Peyer's patch (tissue), 4 donors: ENCODE measurements at regions not wholly inside any gene's neighbourhood (a gene's known extent, or its start where the extent isn't known, plus 50 kb on each side); places are given as distances from the start of the nearest gene placed in this dataset.

ENCODE experiments used
- CTCF ChIP-seq, 6 experiments: fragments of 450-650 bp in 4 of 6; fragments of 200-600 bp in 2 of 6; sonication (generic) in 1 of 6; IDR thresholded peaks; one replicate each; pipeline ENCODE4 v1.5.1; 2017 to 2019; ENCODE audit warnings: antibody characterized with exemption in 6 of 6, mild to moderate bottlenecking in 3 of 6, moderate library complexity in 1 of 6
- POLR2A ChIP-seq, 2 donors: fragments of 450-650 bp; IDR thresholded peaks; one replicate each; pipeline ENCODE4 v1.5.1; 2017; ENCODE audit warnings: antibody characterized with exemption in 2 of 2, mild to moderate bottlenecking in 2 of 2, moderate library complexity in 2 of 2

GRCh38 chr3:167120828-167121227 is 259.3 kb downstream of the ZBBX start:
- TF ChIP-seq CTCF (IDR thresholded peaks at IDR 0.05) (no peak), POLR2A (IDR thresholded peaks at IDR 0.05) (no peak)
